ENCODE measurements at regions not wholly inside any gene's neighbourhood (a gene's known extent, or its start where the extent isn't known, plus 50 kb on each side); places are given as distances from the start of the nearest gene placed in this dataset.

GRCh38 chr4:19857991-19858390, 393.7 kb upstream of the SLIT2 start:
- no peak for TF ChIP-seq CTCF (IDR thresholded peaks at IDR 0.05)
- TF ChIP-seq EP300 (IDR thresholded peaks at IDR 0.05): no peak
- no peak for TF ChIP-seq POLR2AphosphoS5 (IDR thresholded peaks at IDR 0.05)
- TF ChIP-seq POLR2A (IDR thresholded peaks at IDR 0.05): no peak
- Histone ChIP-seq H3K9me3 (peaks cover 0 to 4% (median 0%) of the 10 kb centered on the region in 3 donors), H3K4me1 (no peaks in the 10 kb centered on the region), H3K27ac (no peak overlapping the region), H3K27me3 (no peaks in the 10 kb centered on the region), H3K36me3 (no peaks in the 10 kb centered on the region), H3K4me3 (no peak overlapping the region)
- ATAC-seq: no peak
- WGBS, 2 donors (ENCODE audit: low coverage in 1 of 2): 87 to 100% methylated on average over 1 of the region's 1 CpG

GRCh38 chr4:19857380-19857779, 394.3 kb upstream of the SLIT2 start:
- Histone ChIP-seq H3K27ac (no peak overlapping the region), H3K4me3 (no peak overlapping the region), H3K36me3 (no peaks in the 10 kb centered on the region), H3K9me3 (peaks cover 0 to 4% (median 0%) of the 10 kb centered on the region in 3 donors), H3K27me3 (no peaks in the 10 kb centered on the region), H3K4me1 (no peaks in the 10 kb centered on the region)
- no peak for TF ChIP-seq POLR2A (IDR thresholded peaks at IDR 0.05)
- TF ChIP-seq EP300 (IDR thresholded peaks at IDR 0.05): no peak
- no peak for TF ChIP-seq POLR2AphosphoS5 (IDR thresholded peaks at IDR 0.05)
- no peak for TF ChIP-seq CTCF (IDR thresholded peaks at IDR 0.05)
- 50 to 53% methylated on average over 1 to 2 of the region's 2 CpGs for WGBS, 2 donors (ENCODE audit: low coverage in 1 of 2)
- no peak for ATAC-seq

GRCh38 chr4:19850909-19851308, 400.8 kb upstream of the SLIT2 start:
- H3K9me3 ChIP-seq: peaks cover 0 to 4% (median 0%) of the 10 kb centered on the region in 3 donors
- H3K4me3 ChIP-seq: no peak overlapping the region
- H3K36me3 ChIP-seq: no peaks in the 10 kb centered on the region
- peaks cover 0 to 7% (median 0%) of the 10 kb centered on the region in 3 donors for H3K4me1 ChIP-seq
- no peaks in the 10 kb centered on the region for H3K27me3 ChIP-seq
- WGBS, 2 donors (ENCODE audit: low coverage in 1 of 2): 89 to 98% methylated on average over 4 of the region's 5 CpGs
- no peak for ATAC-seq
- no peak for TF ChIP-seq POLR2A (IDR thresholded peaks at IDR 0.05)
- no peak overlapping the region for H3K27ac ChIP-seq

GRCh38 chr4:19844446-19844845, 407.3 kb upstream of the SLIT2 start:
- 37 to 38% methylated on average over 2 of the region's 2 CpGs for WGBS, 2 donors (ENCODE audit: low coverage in 1 of 2)
- no peaks in the 10 kb centered on the region for H3K9me3 ChIP-seq
- no peak overlapping the region for H3K4me3 ChIP-seq

GRCh38 chr4:19842471-19842870, 409.2 kb upstream of the SLIT2 start:
- no peak for ATAC-seq
- 71 to 80% methylated on average over 2 of the region's 2 CpGs for WGBS, 2 donors (ENCODE audit: low coverage in 1 of 2)
- Histone ChIP-seq H3K4me3 (no peak overlapping the region), H3K27ac (no peak overlapping the region), H3K9me3 (no peaks in the 10 kb centered on the region), H3K36me3 (no peaks in the 10 kb centered on the region), H3K4me1 (no peaks in the 10 kb centered on the region), H3K27me3 (no peaks in the 10 kb centered on the region)
- TF ChIP-seq POLR2A (IDR thresholded peaks at IDR 0.05): no peak
- no peak for TF ChIP-seq CTCF (IDR thresholded peaks at IDR 0.05)
- TF ChIP-seq EP300 (IDR thresholded peaks at IDR 0.05): no peak
- TF ChIP-seq POLR2AphosphoS5 (IDR thresholded peaks at IDR 0.05): no peak

More at GRCh38 chr4:19844446-19844845, 407.3 kb upstream of the SLIT2 start:
- TF ChIP-seq EP300 (IDR thresholded peaks at IDR 0.05): no peak
- TF ChIP-seq POLR2A (IDR thresholded peaks at IDR 0.05): no peak
- no peak for TF ChIP-seq CTCF (IDR thresholded peaks at IDR 0.05)
- no peak for TF ChIP-seq POLR2AphosphoS5 (IDR thresholded peaks at IDR 0.05)
- no peaks in the 10 kb centered on the region for H3K27me3 ChIP-seq
- H3K27ac ChIP-seq: no peak overlapping the region
- no peak for ATAC-seq
- no peaks in the 10 kb centered on the region for H3K36me3 ChIP-seq
- H3K4me1 ChIP-seq: peaks cover 0 to 6% (median 0%) of the 10 kb centered on the region in 3 donors
